Mammary epithelial cell (primary cell): ENCODE measurements at regions not wholly inside any gene's neighbourhood (a gene's known extent, or its start where the extent isn't known, plus 50 kb on each side); places are given as distances from the start of the nearest gene placed in this dataset.

Experiments
- CTCF ChIP-seq, 2 donors: IDR thresholded peaks in 1 of 2; conservative IDR thresholded peaks in 1 of 2; 2 replicates each; pipeline ENCODE4 v1.5.1; 2011 to 2012; ENCODE audit warnings: inconsistent platforms in 2 of 2, low read length in 2 of 2, mild to moderate bottlenecking in 2 of 2, control low read depth in 1 of 2, low read depth in 1 of 2; ENCODE audit not compliant: insufficient read depth in 1 of 2; ENCODE audit errors: extremely low read depth in 1 of 2
- EZH2 ChIP-seq: IDR thresholded peaks from 2 replicates; pipeline ENCODE4 v1.6.1; 2012; ENCODE audit warnings: low read length, inconsistent platforms, borderline replicate concordance

- TF ChIP-seq EZH2 (no peak), CTCF (conservative IDR thresholded peaks at IDR 0.05 in 1 of 2, IDR thresholded peaks at IDR 0.05 in 1 of 2; ENCODE audit: extremely low read depth in 1 of 2, insufficient read depth in 1 of 2, low read depth in 1 of 2, low read length in 2 of 2) (no peak)
Observed at GRCh38 chr5:86411596-86411995, 206.1 kb upstream of the COX7C start.
